Progenitor cell of endocrine pancreas (in vitro differentiated cells): ENCODE measurements at regions not wholly inside any gene's neighbourhood (a gene's known extent, or its start where the extent isn't known, plus 50 kb on each side); places are given as distances from the start of the nearest gene placed in this dataset.
"Not testable (repeated sequence)": the region's sequence is repeated elsewhere in the genome, so short reads cannot be mapped to it uniquely, and the experiment has no call there.

Experiments
- DNase-seq: peaks from one replicate; pipeline ENCODE4 v3.0.0; 2021; ENCODE audit warnings: low spot score; ENCODE audit not compliant: unreplicated experiment
- H3K27ac Mint-ChIP-seq: 2 replicates; pipeline ENCODE4 v1.8.0; 2021; ENCODE audit warnings: mild to moderate bottlenecking, moderate library complexity, mixed read lengths
- H3K27me3 Mint-ChIP-seq: 2 replicates; pipeline ENCODE4 v1.8.0; 2021; ENCODE audit warnings: mixed read lengths
- H3K36me3 Mint-ChIP-seq: 2 replicates; pipeline ENCODE4 v1.8.0; 2022; ENCODE audit warnings: mixed read lengths; ENCODE audit not compliant: insufficient read depth
- H3K4me1 Mint-ChIP-seq: 2 replicates; pipeline ENCODE4 v1.8.0; 2021; ENCODE audit warnings: low read depth, mixed read lengths
- H3K4me3 Mint-ChIP-seq: 2 replicates; pipeline ENCODE4 v1.8.0; 2021; ENCODE audit warnings: low read depth, mild to moderate bottlenecking, moderate library complexity, mixed read lengths
- H3K9me3 Mint-ChIP-seq: 2 replicates; pipeline ENCODE4 v1.8.0; 2021; ENCODE audit warnings: low read depth, mixed read lengths
- CTCF ChIP-seq: fragments of 200-600 bp; sonication (generic); IDR thresholded peaks from one replicate; pipeline ENCODE4 v1.5.0; 2021; ENCODE audit warnings: antibody characterized with exemption, mild to moderate bottlenecking; ENCODE audit not compliant: unreplicated experiment

DNA sequence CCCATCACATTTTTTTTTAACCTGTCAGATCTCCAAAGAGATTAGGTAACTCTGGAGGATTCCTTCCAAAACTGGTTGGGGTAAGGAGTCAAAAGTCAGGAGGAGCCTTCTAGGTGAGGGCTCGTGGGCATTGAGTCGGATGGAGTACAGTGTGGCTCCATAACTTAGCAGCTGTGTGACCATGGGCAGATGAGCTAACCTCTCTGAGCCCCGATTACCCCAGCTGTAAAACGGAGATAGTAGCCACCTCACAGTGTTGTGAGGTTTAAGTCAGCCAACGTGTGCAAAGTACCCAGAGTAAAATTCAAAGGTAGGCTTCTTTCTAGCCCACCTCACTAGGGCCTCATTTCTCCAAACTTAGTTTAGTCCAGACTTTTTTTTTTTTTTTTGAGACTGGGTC is 151.5 kb downstream of the CD24 start:
- H3K36me3 Mint-ChIP-seq: no peaks in the 10 kb centered on the region
- no peaks in the 10 kb centered on the region for H3K27me3 Mint-ChIP-seq
- no peak for TF ChIP-seq CTCF
- H3K4me1 Mint-ChIP-seq: peaks cover 23% of the 10 kb centered on the region
- DNase-seq: no peak
- H3K27ac Mint-ChIP-seq: no peak overlapping the region
- no peak overlapping the region for H3K4me3 Mint-ChIP-seq
- no peaks in the 10 kb centered on the region for H3K9me3 Mint-ChIP-seq

GRCh38 chr6:106820412-106820852 is 154.1 kb downstream of the CD24 start:
- Mint-ChIP-seq H3K4me3 (no peak overlapping the region), H3K4me1 (peaks cover 23% of the 10 kb centered on the region), H3K36me3 (peaks cover under 1% of the 10 kb centered on the region), H3K27ac (peak overlapping the region; percentile 85), H3K9me3 (peaks cover 1% of the 10 kb centered on the region), H3K27me3 (no peaks in the 10 kb centered on the region)
- no peak for TF ChIP-seq CTCF
- DNase-seq: no peak

GRCh38 chr6:106811088-106811686 is 163.3 kb downstream of the CD24 start:
- Mint-ChIP-seq H3K27ac (no peak overlapping the region), H3K9me3 (peaks cover 58% of the 10 kb centered on the region), H3K36me3 (peaks cover 31% of the 10 kb centered on the region), H3K4me3 (no peak overlapping the region), H3K4me1 (no peaks in the 10 kb centered on the region), H3K27me3 (no peaks in the 10 kb centered on the region)
- no peak for DNase-seq
- no peak for TF ChIP-seq CTCF

GRCh38 chr6:106808758-106809157 is 165.8 kb downstream of the CD24 start:
- Mint-ChIP-seq H3K27me3 (no peaks in the 10 kb centered on the region), H3K27ac (peak overlapping the region; percentile 85), H3K9me3 (peaks cover 51% of the 10 kb centered on the region), H3K36me3 (peaks cover 30% of the 10 kb centered on the region), H3K4me3 (no peak overlapping the region), H3K4me1 (peaks cover 14% of the 10 kb centered on the region)
- DNase-seq: no peak
- TF ChIP-seq CTCF: no peak

GRCh38 chr6:106807947-106808611 is 166.4 kb downstream of the CD24 start:
- no peak for TF ChIP-seq CTCF
- peaks cover 30% of the 10 kb centered on the region for H3K36me3 Mint-ChIP-seq
- no peak for DNase-seq
- H3K4me1 Mint-ChIP-seq: peaks cover 20% of the 10 kb centered on the region
- H3K27ac Mint-ChIP-seq: no peak overlapping the region
- no peaks in the 10 kb centered on the region for H3K27me3 Mint-ChIP-seq
- peaks cover 47% of the 10 kb centered on the region for H3K9me3 Mint-ChIP-seq
- H3K4me3 Mint-ChIP-seq: no peak overlapping the region

DNA sequence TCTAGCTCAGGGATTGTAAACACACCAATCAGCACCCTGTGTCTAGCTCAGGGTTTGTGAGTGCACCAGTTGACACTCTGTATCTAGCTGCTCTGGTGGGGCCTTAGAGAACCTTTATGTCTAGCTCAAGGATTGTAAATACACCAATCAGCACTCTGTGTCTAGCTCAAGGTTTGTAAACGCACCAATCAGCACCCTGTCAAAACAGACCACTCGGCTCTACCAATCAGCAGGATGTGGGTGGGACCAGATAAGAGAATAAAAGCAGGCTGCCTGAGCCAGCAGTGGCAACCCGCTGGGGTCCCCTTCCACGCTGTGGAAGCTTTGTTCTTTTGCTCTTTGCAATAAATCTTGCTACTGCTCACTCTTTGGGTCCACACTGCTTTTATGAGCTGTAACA is 168.3 kb downstream of the CD24 start:
- Mint-ChIP-seq H3K4me1 (peaks cover 31% of the 10 kb centered on the region), H3K36me3 (peaks cover 19% of the 10 kb centered on the region), H3K9me3 (peaks cover 32% of the 10 kb centered on the region)
- H3K27me3 Mint-ChIP-seq, H3K27ac Mint-ChIP-seq, DNase-seq, H3K4me3 Mint-ChIP-seq: not testable (repeated sequence)
